GM06990 (cell line): ENCODE measurements at regions not wholly inside any gene's neighbourhood (a gene's known extent, or its start where the extent isn't known, plus 50 kb on each side); places are given as distances from the start of the nearest gene placed in this dataset.
"Not testable (repeated sequence)": the region's sequence is repeated elsewhere in the genome, so short reads cannot be mapped to it uniquely, and the experiment has no call there.

Source experiments
- DNase-seq: peaks from one replicate; pipeline ENCODE4 v3.0.0-alpha.2; 2011; ENCODE audit not compliant: insufficient read length; ENCODE audit errors: extremely low read depth
- H3K27me3 ChIP-seq: replicated peaks from 2 replicates; pipeline ENCODE4 v1.6.0; 2011; ENCODE audit warnings: low read length; ENCODE audit not compliant: control insufficient read depth, insufficient read depth
- H3K36me3 ChIP-seq: 2 replicates; pipeline ENCODE4 v1.5.1; 2011; ENCODE audit warnings: low read length; ENCODE audit not compliant: control insufficient read depth, insufficient read depth
- H3K4me3 ChIP-seq: replicated peaks from 2 replicates; pipeline ENCODE4 v1.5.1; 2011; ENCODE audit warnings: low read depth, mild to moderate bottlenecking, control low read depth, low read length
- TF ChIP-seq, protein P1 (sequence below): IDR thresholded peaks from 2 replicates; pipeline ENCODE4 v1.5.1; 2011; ENCODE audit warnings: low read length, control low read depth, mild to moderate bottlenecking, inconsistent platforms; ENCODE audit not compliant: insufficient read depth, poor library complexity, severe bottlenecking

DNA sequence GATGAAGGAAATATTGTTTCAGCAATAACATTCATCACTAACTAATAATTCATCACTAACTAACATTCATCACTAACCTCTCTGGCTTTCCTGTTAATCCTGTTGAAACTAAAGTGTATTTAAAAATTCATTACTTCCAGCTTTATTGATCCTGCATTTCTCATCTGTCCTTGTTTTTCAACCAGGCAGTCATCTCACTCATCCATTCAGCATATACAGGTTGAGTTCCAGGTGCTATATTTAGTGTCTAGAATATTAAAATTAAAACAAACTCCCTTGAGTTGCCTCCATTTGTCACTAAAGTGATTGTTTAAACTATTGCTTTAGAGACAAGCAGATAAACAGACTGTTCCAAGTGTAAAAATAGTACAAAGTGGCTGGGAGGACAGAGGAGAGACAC, 58.1 kb downstream of the ATXN7L3B start:
- H3K4me3 ChIP-seq = no peak overlapping the region
- H3K27me3 ChIP-seq = no peaks in the 10 kb centered on the region
- H3K36me3 ChIP-seq = no peaks in the 10 kb centered on the region
- TF ChIP-seq, protein P1, sequence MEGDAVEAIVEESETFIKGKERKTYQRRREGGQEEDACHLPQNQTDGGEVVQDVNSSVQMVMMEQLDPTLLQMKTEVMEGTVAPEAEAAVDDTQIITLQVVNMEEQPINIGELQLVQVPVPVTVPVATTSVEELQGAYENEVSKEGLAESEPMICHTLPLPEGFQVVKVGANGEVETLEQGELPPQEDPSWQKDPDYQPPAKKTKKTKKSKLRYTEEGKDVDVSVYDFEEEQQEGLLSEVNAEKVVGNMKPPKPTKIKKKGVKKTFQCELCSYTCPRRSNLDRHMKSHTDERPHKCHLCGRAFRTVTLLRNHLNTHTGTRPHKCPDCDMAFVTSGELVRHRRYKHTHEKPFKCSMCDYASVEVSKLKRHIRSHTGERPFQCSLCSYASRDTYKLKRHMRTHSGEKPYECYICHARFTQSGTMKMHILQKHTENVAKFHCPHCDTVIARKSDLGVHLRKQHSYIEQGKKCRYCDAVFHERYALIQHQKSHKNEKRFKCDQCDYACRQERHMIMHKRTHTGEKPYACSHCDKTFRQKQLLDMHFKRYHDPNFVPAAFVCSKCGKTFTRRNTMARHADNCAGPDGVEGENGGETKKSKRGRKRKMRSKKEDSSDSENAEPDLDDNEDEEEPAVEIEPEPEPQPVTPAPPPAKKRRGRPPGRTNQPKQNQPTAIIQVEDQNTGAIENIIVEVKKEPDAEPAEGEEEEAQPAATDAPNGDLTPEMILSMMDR = no peak
- no peak for DNase-seq

DNA sequence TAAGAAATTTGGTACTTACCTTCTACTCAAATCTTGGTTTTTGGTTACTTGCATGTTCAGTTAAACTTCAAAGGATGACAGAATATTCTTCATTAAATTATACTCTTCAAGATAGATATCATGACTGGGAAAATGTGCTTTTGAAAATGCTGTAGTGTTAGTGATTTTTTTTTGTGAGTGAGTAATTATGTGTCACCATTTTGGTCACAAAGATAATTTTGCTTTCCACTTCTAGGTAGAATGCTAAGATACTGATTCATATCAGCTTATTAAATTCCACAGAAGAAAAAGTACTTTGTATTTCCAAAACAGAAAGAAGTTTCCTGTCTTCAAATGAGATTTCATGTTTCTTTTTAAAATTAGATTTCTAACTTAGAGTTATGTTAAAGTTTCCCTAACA, 61.2 kb downstream of the ATXN7L3B start:
- Histone ChIP-seq H3K27me3 (no peaks in the 10 kb centered on the region), H3K36me3 (no peaks in the 10 kb centered on the region), H3K4me3 (no peak overlapping the region)
- DNase-seq = no peak
- TF ChIP-seq, protein P1 = no peak

DNA sequence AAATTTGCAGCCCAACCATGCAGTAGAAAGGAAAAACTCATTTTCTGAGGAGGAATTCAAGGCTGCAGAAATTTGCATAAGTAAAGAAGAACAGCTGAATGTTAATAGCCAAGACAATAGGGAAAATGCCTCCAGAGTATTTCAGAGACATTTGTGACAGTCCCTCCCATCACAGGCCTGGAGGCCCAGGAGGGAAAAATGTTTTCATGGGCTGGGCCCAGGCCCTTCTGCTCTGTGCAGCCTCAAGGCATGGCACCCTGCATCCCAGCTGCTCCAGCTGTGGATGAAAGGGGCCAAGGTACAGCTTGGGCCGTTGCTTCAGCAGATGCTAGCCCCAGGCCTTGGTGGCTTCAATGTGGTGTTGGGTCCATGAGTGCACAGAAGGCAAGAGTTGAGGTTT, 62.3 kb downstream of the ATXN7L3B start:
- TF ChIP-seq, protein P1 = no peak
- H3K27me3 ChIP-seq = no peaks in the 10 kb centered on the region
- DNase-seq = no peak
- no peaks in the 10 kb centered on the region for H3K36me3 ChIP-seq
- no peak overlapping the region for H3K4me3 ChIP-seq

DNA sequence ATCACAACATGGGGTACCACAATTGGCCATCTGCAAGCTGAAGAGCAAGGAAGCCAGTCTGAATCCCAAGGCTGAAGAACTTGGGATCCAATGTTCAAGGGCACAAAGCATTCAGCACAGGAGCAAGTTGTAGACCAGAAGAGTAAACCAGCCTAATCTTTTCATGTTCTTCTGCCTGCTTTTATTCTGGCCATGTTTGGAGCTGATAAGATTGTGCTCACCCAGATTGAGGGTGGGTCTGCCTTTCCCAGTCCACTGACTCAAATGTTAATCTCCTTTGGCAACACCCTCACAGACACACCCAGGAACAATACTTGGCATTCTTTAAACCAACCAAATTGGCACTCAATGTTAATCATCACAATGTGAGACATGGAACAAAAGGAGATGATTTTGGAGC, 63.2 kb downstream of the ATXN7L3B start:
- H3K27me3 ChIP-seq, H3K36me3 ChIP-seq, DNase-seq, H3K4me3 ChIP-seq: not testable (repeated sequence)

DNA sequence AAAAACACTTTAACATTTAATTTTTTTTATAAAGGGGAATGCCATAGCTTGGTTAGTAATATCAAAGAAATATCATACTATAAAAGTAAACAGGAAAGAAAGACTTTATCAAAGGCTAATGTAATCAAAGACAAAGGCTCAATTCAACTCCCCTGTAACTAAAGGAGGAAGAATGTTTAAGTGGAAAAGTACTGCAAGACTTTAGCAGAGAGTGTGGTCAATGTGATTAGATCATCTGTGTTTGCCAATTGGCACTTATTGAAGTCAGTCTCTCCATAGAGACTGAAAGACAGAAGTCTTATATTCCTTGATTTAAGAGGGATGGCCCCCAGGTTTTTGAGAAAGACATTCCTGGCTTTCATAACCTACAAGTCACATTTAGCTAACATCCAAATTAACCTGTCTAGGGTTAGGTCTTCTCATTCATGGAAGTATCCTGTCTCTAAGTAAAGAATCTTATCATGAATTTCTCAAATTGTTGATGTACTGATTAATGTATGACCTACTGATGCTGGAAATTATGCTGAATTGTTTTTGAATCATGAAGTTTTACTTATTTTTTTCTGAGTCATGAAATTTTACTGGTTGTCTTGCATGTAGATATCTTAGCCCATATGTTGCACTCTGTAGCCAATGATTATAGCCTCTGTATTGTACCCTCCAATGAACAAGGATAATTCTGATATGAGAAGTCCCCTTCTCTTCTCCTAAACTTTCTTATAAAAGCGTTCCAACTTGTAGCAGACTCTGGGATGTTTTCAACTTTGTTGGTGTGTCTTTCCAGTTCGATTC, 65.4 kb downstream of the ATXN7L3B start:
- TF ChIP-seq, protein P1 = no peak
- Histone ChIP-seq H3K27me3 (no peaks in the 10 kb centered on the region), H3K36me3 (no peaks in the 10 kb centered on the region), H3K4me3 (no peak overlapping the region)
- no peak for DNase-seq

DNA sequence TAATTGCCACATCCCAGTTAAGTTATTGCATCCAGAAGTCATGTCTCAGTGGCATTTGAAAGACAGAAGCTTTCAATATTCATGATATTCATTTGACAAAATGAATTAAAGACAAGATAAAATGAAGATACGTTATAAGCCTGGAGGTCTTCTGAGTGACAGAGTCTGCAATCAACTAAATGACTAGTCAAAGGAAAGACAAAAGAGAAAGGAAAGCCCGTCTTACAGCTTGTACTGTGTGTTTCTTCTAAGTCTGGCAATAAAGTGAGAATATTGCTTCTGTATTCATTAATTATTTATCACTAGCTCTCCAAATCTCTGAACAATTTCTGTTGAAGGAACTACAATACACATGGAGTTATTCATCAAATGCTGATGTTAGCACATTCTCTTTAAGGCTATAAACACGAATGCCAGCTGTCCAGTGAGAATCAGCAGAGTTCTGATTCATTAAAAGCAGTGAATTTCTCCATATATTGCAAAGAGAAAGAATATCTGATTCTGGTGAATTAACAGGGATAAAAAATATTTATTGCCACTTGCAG, 70.7 kb downstream of the ATXN7L3B start:
- Histone ChIP-seq H3K36me3 (no peaks in the 10 kb centered on the region), H3K4me3 (no peak overlapping the region)
- TF ChIP-seq, protein P1 = no peak

More for the DNA sequence above, 70.7 kb downstream of the ATXN7L3B start:
- no peaks in the 10 kb centered on the region for H3K27me3 ChIP-seq
- no peak for DNase-seq
